Activated T-helper 2 cell treated with anti-CD3 and anti-CD28 coated beads, Interferon-gamma antibody, Interleukin-2, Interleukin-4, amounts not matched to agents 10 μg/mL and 5 μg/mL and 100 μg/mL, durations not matched to agents 14 hours and 24 hours and 36 hours (primary cell): ENCODE measurements at regions not wholly inside any gene's neighbourhood (a gene's known extent, or its start where the extent isn't known, plus 50 kb on each side); places are given as distances from the start of the nearest gene placed in this dataset.
"Not testable (repeated sequence)": the region's sequence is repeated elsewhere in the genome, so short reads cannot be mapped to it uniquely, and the experiment has no call there.

Source experiments
- DNase-seq: peaks from one replicate; pipeline ENCODE4 v3.0.0; 2021; ENCODE audit warnings: low spot score
- H3K27ac Mint-ChIP-seq: one replicate; pipeline ENCODE4 v1.8.0; 2021; ENCODE audit warnings: mixed read lengths
- H3K27me3 Mint-ChIP-seq: one replicate; pipeline ENCODE4 v1.8.0; 2021; ENCODE audit warnings: low read depth, mixed read lengths
- H3K36me3 Mint-ChIP-seq: one replicate; pipeline ENCODE4 v1.8.0; 2021; ENCODE audit warnings: low read depth, mixed read lengths
- H3K4me1 Mint-ChIP-seq: one replicate; pipeline ENCODE4 v1.8.0; 2021; ENCODE audit warnings: low read depth, mixed read lengths
- H3K4me3 Mint-ChIP-seq: one replicate; pipeline ENCODE4 v1.8.0; 2021; ENCODE audit warnings: low read depth, mild to moderate bottlenecking, moderate library complexity, mixed read lengths
- H3K9me3 Mint-ChIP-seq: one replicate; pipeline ENCODE4 v1.8.0; 2021; ENCODE audit warnings: mixed read lengths
- intact Hi-C: fragments of 100-400 bp; cut with micrococcal nuclease; formaldehyde crosslinking; loops from one replicate; pipeline ENCODE4 v1.15.1; 2023

- Mint-ChIP-seq H3K9me3 (no peaks in the 10 kb centered on the region), H3K27ac (no peak overlapping the region)
These were observed 1200.3 kb upstream of the LRRN3 start for GRCh38 chr7:109890622-109891021.

GRCh38 chr7:109893231-109893630 is 1197.7 kb upstream of the LRRN3 start:
- Mint-ChIP-seq H3K27me3 (no peaks in the 10 kb centered on the region), H3K36me3 (no peaks in the 10 kb centered on the region), H3K9me3 (no peaks in the 10 kb centered on the region), H3K4me3 (no peak overlapping the region), H3K27ac (no peak overlapping the region), H3K4me1 (no peaks in the 10 kb centered on the region)
- intact Hi-C loops: no loop called here
- no peak for DNase-seq

More at GRCh38 chr7:109890622-109891021, 1200.3 kb upstream of the LRRN3 start:
- DNase-seq: no peak
- intact Hi-C loops: no loop called here
- Mint-ChIP-seq H3K36me3 (no peaks in the 10 kb centered on the region), H3K4me3 (no peak overlapping the region), H3K4me1 (no peaks in the 10 kb centered on the region), H3K27me3 (no peaks in the 10 kb centered on the region)

GRCh38 chr7:109895536-109895935 is 1195.4 kb upstream of the LRRN3 start:
- no peak for DNase-seq
- Mint-ChIP-seq H3K36me3 (no peaks in the 10 kb centered on the region), H3K4me1 (no peaks in the 10 kb centered on the region), H3K27me3 (no peaks in the 10 kb centered on the region), H3K9me3 (no peaks in the 10 kb centered on the region), H3K4me3 (no peak overlapping the region), H3K27ac (no peak overlapping the region)
- intact Hi-C loops: no loop called here

- Mint-ChIP-seq H3K27me3 (no peaks in the 10 kb centered on the region), H3K9me3 (no peaks in the 10 kb centered on the region), H3K36me3 (no peaks in the 10 kb centered on the region), H3K4me3 (no peak overlapping the region), H3K4me1 (no peaks in the 10 kb centered on the region), H3K27ac (no peak overlapping the region)
- intact Hi-C loops: no loop called here
- no peak for DNase-seq
These were observed 1189.0 kb upstream of the LRRN3 start for GRCh38 chr7:109901926-109902325.

- H3K27ac Mint-ChIP-seq, H3K4me3 Mint-ChIP-seq, H3K4me1 Mint-ChIP-seq, H3K36me3 Mint-ChIP-seq, H3K9me3 Mint-ChIP-seq, intact Hi-C loops, DNase-seq, H3K27me3 Mint-ChIP-seq: not testable (repeated sequence)
These were observed 1185.4 kb upstream of the LRRN3 start for GRCh38 chr7:109905368-109906065.

- no peaks in the 10 kb centered on the region for H3K4me1 Mint-ChIP-seq
- H3K9me3 Mint-ChIP-seq: no peaks in the 10 kb centered on the region
- no peak overlapping the region for H3K27ac Mint-ChIP-seq
- H3K4me3 Mint-ChIP-seq: no peak overlapping the region
- DNase-seq: no peak
- H3K27me3 Mint-ChIP-seq: no peaks in the 10 kb centered on the region
- H3K36me3 Mint-ChIP-seq: no peaks in the 10 kb centered on the region
- intact Hi-C loops: no loop called here
These were observed 1175.3 kb upstream of the LRRN3 start for GRCh38 chr7:109915670-109916069.

- intact Hi-C loops: no loop called here
- Mint-ChIP-seq H3K36me3 (no peaks in the 10 kb centered on the region), H3K4me1 (no peaks in the 10 kb centered on the region), H3K27ac (no peak overlapping the region), H3K4me3 (no peak overlapping the region), H3K27me3 (no peaks in the 10 kb centered on the region), H3K9me3 (peaks cover 17% of the 10 kb centered on the region)
- DNase-seq: no peak
These were observed 1164.2 kb upstream of the LRRN3 start for GRCh38 chr7:109926738-109927137.

- no peaks in the 10 kb centered on the region for H3K4me1 Mint-ChIP-seq
These were observed 1160.9 kb upstream of the LRRN3 start for GRCh38 chr7:109930049-109930448.

GRCh38 chr7:109939207-109939606 is 1151.7 kb upstream of the LRRN3 start:
- H3K4me3 Mint-ChIP-seq: no peak overlapping the region
- no peaks in the 10 kb centered on the region for H3K27me3 Mint-ChIP-seq
- H3K9me3 Mint-ChIP-seq: no peaks in the 10 kb centered on the region
- H3K4me1 Mint-ChIP-seq: no peaks in the 10 kb centered on the region
- no peak for DNase-seq
- no peaks in the 10 kb centered on the region for H3K36me3 Mint-ChIP-seq
- intact Hi-C loops: no loop called here
- H3K27ac Mint-ChIP-seq: no peak overlapping the region

More at GRCh38 chr7:109930049-109930448, 1160.9 kb upstream of the LRRN3 start:
- Mint-ChIP-seq H3K36me3 (no peaks in the 10 kb centered on the region), H3K27ac (no peak overlapping the region), H3K4me3 (no peak overlapping the region), H3K27me3 (no peaks in the 10 kb centered on the region), H3K9me3 (peaks cover 8% of the 10 kb centered on the region)
- intact Hi-C loops: no loop called here
- DNase-seq: no peak

GRCh38 chr7:109945820-109946518 is 1145.0 kb upstream of the LRRN3 start:
- intact Hi-C loops: no loop called here
- Mint-ChIP-seq H3K4me1 (no peaks in the 10 kb centered on the region), H3K36me3 (no peaks in the 10 kb centered on the region), H3K27me3 (no peaks in the 10 kb centered on the region), H3K9me3 (no peaks in the 10 kb centered on the region), H3K4me3 (no peak overlapping the region), H3K27ac (no peak overlapping the region)
- no peak for DNase-seq

GRCh38 chr7:109950256-109950655 is 1140.7 kb upstream of the LRRN3 start:
- intact Hi-C loops: no loop called here
- Mint-ChIP-seq H3K9me3 (no peaks in the 10 kb centered on the region), H3K27me3 (no peaks in the 10 kb centered on the region)

GRCh38 chr7:109950821-109951564 is 1139.9 kb upstream of the LRRN3 start:
- Mint-ChIP-seq H3K4me3 (no peak overlapping the region), H3K36me3 (no peaks in the 10 kb centered on the region), H3K9me3 (no peaks in the 10 kb centered on the region), H3K27ac (no peak overlapping the region), H3K4me1 (no peaks in the 10 kb centered on the region), H3K27me3 (no peaks in the 10 kb centered on the region)
- DNase-seq: no peak
- intact Hi-C loops: no loop called here

More at GRCh38 chr7:109950256-109950655, 1140.7 kb upstream of the LRRN3 start:
- no peak for DNase-seq
- H3K27ac Mint-ChIP-seq: no peak overlapping the region
- H3K36me3 Mint-ChIP-seq: no peaks in the 10 kb centered on the region
- H3K4me3 Mint-ChIP-seq: no peak overlapping the region
- no peaks in the 10 kb centered on the region for H3K4me1 Mint-ChIP-seq

- Mint-ChIP-seq H3K4me3 (no peak overlapping the region), H3K4me1 (no peaks in the 10 kb centered on the region), H3K27ac (no peak overlapping the region), H3K9me3 (no peaks in the 10 kb centered on the region), H3K27me3 (no peaks in the 10 kb centered on the region), H3K36me3 (no peaks in the 10 kb centered on the region)
- intact Hi-C loops: no loop called here
- no peak for DNase-seq
These were observed 1139.4 kb upstream of the LRRN3 start for GRCh38 chr7:109951565-109951928.
